PFSK-1 (cell line): ENCODE measurements at regions not wholly inside any gene's neighbourhood (a gene's known extent, or its start where the extent isn't known, plus 50 kb on each side); places are given as distances from the start of the nearest gene placed in this dataset.
A peak's percentile ranks its signal among the peaks of the same experiment; 100 is the strongest.

Experiments
- FOXP2 ChIP-seq: optimal IDR thresholded peaks from 2 replicates; pipeline ENCODE3; 2011; ENCODE audit warnings: borderline replicate concordance, control low read depth, inconsistent platforms; ENCODE audit not compliant: insufficient read depth; ENCODE audit errors: extremely low read length, extremely low read depth
- POLR2AphosphoS5 ChIP-seq: IDR thresholded peaks from 2 replicates; pipeline ENCODE4 v1.6.1; 2012; ENCODE audit warnings: low read depth, mild to moderate bottlenecking, control low read depth, low read length, moderate library complexity
- SIN3A ChIP-seq: IDR thresholded peaks from 2 replicates; pipeline ENCODE4 v1.6.1; 2012; ENCODE audit warnings: mild to moderate bottlenecking, low read length, moderate library complexity, borderline replicate concordance; ENCODE audit not compliant: insufficient read depth
- TAF1 ChIP-seq: IDR thresholded peaks from 2 replicates; pipeline ENCODE4 v1.6.1; 2012; ENCODE audit warnings: low read length, control low read depth, borderline replicate concordance; ENCODE audit not compliant: insufficient read depth
- TF ChIP-seq, protein P1 (sequence below), 2 experiments: IDR thresholded peaks; 2 replicates each; pipeline versions ENCODE4 v1.6.1 to v1.8.0; 2011 to 2012; ENCODE audit warnings: low read depth in 2 of 2, low read length in 2 of 2, control low read depth in 1 of 2, inconsistent platforms in 1 of 2, mild to moderate bottlenecking in 1 of 2, moderate library complexity in 1 of 2; ENCODE audit not compliant: insufficient read depth in 1 of 2

DNA sequence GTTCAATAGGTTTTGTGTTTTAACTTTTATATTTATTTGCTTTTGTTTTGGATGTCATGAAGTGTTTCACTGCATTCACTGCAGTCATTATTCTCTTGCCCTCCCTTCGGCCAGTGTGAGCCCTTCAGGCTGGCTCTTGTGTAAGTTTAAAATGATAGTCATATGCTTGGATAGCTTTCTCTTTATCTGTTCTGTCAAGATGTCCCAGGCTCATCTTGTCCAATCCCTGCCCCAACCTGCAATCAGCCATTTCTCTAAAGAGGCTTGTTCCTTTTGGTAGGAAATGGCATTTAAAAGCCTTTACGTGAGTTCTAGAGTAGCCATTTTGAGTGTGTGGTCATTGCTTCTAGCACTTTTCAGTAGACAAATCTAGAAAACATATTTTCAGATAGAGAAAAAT, 238.0 kb upstream of the SLC39A10 start:
- TF ChIP-seq, protein P1, sequence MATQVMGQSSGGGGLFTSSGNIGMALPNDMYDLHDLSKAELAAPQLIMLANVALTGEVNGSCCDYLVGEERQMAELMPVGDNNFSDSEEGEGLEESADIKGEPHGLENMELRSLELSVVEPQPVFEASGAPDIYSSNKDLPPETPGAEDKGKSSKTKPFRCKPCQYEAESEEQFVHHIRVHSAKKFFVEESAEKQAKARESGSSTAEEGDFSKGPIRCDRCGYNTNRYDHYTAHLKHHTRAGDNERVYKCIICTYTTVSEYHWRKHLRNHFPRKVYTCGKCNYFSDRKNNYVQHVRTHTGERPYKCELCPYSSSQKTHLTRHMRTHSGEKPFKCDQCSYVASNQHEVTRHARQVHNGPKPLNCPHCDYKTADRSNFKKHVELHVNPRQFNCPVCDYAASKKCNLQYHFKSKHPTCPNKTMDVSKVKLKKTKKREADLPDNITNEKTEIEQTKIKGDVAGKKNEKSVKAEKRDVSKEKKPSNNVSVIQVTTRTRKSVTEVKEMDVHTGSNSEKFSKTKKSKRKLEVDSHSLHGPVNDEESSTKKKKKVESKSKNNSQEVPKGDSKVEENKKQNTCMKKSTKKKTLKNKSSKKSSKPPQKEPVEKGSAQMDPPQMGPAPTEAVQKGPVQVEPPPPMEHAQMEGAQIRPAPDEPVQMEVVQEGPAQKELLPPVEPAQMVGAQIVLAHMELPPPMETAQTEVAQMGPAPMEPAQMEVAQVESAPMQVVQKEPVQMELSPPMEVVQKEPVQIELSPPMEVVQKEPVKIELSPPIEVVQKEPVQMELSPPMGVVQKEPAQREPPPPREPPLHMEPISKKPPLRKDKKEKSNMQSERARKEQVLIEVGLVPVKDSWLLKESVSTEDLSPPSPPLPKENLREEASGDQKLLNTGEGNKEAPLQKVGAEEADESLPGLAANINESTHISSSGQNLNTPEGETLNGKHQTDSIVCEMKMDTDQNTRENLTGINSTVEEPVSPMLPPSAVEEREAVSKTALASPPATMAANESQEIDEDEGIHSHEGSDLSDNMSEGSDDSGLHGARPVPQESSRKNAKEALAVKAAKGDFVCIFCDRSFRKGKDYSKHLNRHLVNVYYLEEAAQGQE (IDR thresholded peaks at IDR 0.05; ENCODE audit: insufficient read depth in 1 of 2, low read depth in 2 of 2, low read length in 2 of 2): no peak
- no peak for TF ChIP-seq SIN3A

DNA sequence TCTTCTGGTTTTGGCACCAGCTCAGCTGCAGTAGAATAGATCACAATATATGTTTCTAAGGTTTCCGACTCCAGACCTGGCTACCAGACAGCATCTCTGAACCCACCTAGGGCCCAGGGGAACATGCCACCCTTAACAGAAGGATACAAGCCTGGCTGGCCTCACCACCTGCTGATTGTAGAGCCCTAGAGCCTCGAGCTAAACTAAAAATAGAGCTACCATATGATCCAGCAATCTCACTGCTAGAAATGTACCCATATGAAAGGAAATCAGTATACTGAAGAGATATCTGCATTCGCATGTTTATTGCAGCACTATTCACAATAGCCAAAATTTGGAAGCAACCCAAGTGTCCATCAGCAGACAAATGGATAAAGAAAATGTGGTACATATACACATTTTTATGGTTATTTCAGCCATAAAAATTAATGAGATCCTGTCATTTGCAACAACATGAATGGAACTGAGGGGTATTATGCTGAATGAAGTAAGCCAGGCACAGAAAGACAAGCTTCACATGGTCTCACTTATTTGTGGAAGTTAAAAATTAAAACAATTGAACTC, 242.4 kb upstream of the SLC39A10 start:
- TF ChIP-seq SIN3A (no peak), FOXP2 (no peak), TAF1 (no peak), POLR2AphosphoS5 (no peak)
- TF ChIP-seq, protein P1 (IDR thresholded peaks at IDR 0.05; ENCODE audit: insufficient read depth in 1 of 2, low read depth in 2 of 2, low read length in 2 of 2): no peak

DNA sequence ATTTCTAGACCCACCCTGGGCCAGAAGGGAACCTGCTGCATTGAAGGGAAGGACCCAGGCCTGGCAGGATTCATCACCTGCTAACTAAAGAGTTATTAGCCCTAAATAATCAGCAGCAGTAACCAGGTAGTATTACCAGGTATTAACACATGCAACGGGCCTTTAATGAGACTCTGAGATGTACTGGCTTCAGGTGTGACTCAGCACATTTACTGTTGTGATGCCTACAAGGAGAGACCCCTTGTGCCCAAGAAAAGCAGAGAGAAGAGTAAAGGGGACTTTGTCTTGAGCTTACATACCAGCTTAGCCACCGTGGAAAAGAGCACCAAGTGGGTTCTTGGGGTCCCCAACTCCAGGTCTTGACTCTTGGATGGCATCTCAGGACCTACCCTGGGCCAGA, 243.1 kb upstream of the SLC39A10 start:
- TF ChIP-seq FOXP2 (no peak), SIN3A (no peak), TAF1 (no peak), POLR2AphosphoS5 (no peak)
- TF ChIP-seq, protein P1 (IDR thresholded peaks at IDR 0.05; ENCODE audit: insufficient read depth in 1 of 2, low read depth in 2 of 2, low read length in 2 of 2): no peak

DNA sequence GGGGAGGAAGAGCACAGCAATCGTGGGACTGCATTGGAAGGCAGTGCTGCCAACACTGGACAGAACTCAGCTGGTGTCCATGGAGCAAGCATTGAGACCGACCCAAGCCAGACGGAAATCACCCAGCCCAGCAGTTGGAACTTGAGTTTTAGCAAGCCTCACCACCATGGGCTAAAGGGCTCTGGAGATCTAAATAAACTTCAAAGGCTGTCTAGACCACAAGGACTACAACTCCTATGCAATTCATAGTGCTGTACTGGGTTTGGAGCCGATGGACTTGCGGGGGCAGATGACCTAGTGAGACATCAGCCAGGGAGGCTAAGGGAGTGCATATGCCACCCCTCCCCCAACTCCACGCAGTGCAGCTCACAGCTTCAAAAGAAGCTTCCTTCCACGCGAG, 243.6 kb upstream of the SLC39A10 start:
- TF ChIP-seq, protein P1 (IDR thresholded peaks at IDR 0.05; ENCODE audit: insufficient read depth in 1 of 2, low read depth in 2 of 2, low read length in 2 of 2): no peak
- TF ChIP-seq SIN3A (no peak), FOXP2 (no peak), TAF1 (no peak), POLR2AphosphoS5 (no peak)

DNA sequence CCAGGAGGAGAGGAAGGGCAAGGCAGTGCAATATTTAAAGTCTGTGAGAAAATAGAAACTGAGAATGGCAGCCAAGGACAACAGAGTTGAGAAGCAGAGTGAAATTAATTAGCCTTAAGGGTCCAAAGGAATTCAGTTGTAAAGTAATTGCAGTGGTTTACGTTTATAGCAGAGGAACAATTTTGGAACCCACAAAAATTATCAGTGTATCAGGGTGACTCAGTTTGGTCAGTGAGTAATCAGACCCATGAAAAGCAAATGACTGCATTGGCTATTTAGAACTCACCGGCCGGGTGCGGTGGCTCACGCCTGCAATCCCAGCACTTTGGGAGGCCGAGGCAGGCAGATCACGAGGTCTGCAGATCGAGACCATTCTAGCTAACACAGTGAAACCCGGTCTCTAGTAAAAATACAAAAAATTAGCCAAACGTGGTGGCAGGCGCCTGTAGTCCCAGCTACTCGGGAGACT, 245.8 kb upstream of the SLC39A10 start:
- TF ChIP-seq TAF1: no peak
- no peak for TF ChIP-seq SIN3A
- TF ChIP-seq FOXP2: no peak
- TF ChIP-seq, protein P1 (IDR thresholded peaks at IDR 0.05; ENCODE audit: insufficient read depth in 1 of 2, low read depth in 2 of 2, low read length in 2 of 2): 0 out of 4 replicates have a peak, but pooled peaks of 1 of the 2 experiments have one; percentile 14
